GM23338 (cell line): ENCODE measurements at regions not wholly inside any gene's neighbourhood (a gene's known extent, or its start where the extent isn't known, plus 50 kb on each side); places are given as distances from the start of the nearest gene placed in this dataset.

Source experiments
- CREB1 ChIP-seq: fragments of 250-450 bp; sonication (Bioruptor Pico); IDR thresholded peaks from 2 replicates; pipeline ENCODE4 v1.5.0; 2020; ENCODE audit warnings: low read depth, mild to moderate bottlenecking, moderate library complexity
- CTCF ChIP-seq, 2 experiments: fragments of 200-600 bp in 1 of 2; sonication (generic) in 1 of 2; conservative IDR thresholded peaks; 2 replicates each; pipeline versions ENCODE4 v1.5.1 to v1.6.1; 2016 to 2017; ENCODE audit warnings: antibody characterized with exemption in 2 of 2, low read depth in 2 of 2, mild to moderate bottlenecking in 2 of 2, moderate library complexity in 1 of 2
- EZH2phosphoT487 ChIP-seq: fragments of 200-600 bp; sonication (generic); IDR thresholded peaks from one replicate; pipeline ENCODE4 v1.8.1; 2018; ENCODE audit warnings: antibody characterized with exemption; ENCODE audit not compliant: unreplicated experiment
- JUNB ChIP-seq: IDR thresholded peaks from one replicate; pipeline ENCODE4 v1.6.1; 2016; ENCODE audit warnings: antibody characterized with exemption; ENCODE audit not compliant: unreplicated experiment
- POLR2AphosphoS5 ChIP-seq: IDR thresholded peaks from 2 replicates; pipeline ENCODE4 v1.6.1; 2016; ENCODE audit warnings: antibody characterized with exemption, low read depth
- ZNF331 ChIP-seq: fragments of 250-450 bp; sonication (Bioruptor Pico); IDR thresholded peaks from 2 replicates; pipeline ENCODE4 v1.5.0; 2020; ENCODE audit warnings: low read depth, mild to moderate bottlenecking, moderate library complexity

- TF ChIP-seq CTCF (conservative IDR thresholded peaks at IDR 0.05; ENCODE audit: low read depth in 2 of 2) (no peak), ZNF331 (CRISPR knock-in tag) (no peak), CREB1 (no peak), JUNB (no peak), EZH2phosphoT487 (no peak), POLR2AphosphoS5 (no peak)
These were observed 1587.3 kb downstream of the NCAM2 start for GRCh38 chr21:22585558-22585957.
